AG09309 (cell line): ENCODE measurements at regions not wholly inside any gene's neighbourhood (a gene's known extent, or its start where the extent isn't known, plus 50 kb on each side); places are given as distances from the start of the nearest gene placed in this dataset.

Experiments
- DNase-seq: peaks from one replicate; pipeline ENCODE4 v3.0.0-alpha.2; 2010; ENCODE audit warnings: low read depth
- H3K4me3 ChIP-seq: 2 replicates; pipeline ENCODE4 v1.5.1; 2011; ENCODE audit warnings: mild to moderate bottlenecking, low read depth, low read length, moderate library complexity; ENCODE audit not compliant: control insufficient read depth
- CTCF ChIP-seq: IDR thresholded peaks from 2 replicates; pipeline ENCODE4 v1.5.1; 2011; ENCODE audit warnings: mild to moderate bottlenecking, low read depth, low read length, inconsistent platforms; ENCODE audit not compliant: insufficient read depth, control insufficient read depth; ENCODE audit errors: missing control alignments

- H3K4me3 ChIP-seq, result no peak overlapping the region
- no peak for TF ChIP-seq CTCF
- no peak for DNase-seq
Measured at GRCh38 chr9:105103776-105104175, 140.7 kb upstream of the SLC44A1 start.

GRCh38 chr9:105114318-105114717 lies 130.1 kb upstream of the SLC44A1 start:
- TF ChIP-seq CTCF, result no peak
- no peak overlapping the region for H3K4me3 ChIP-seq
- DNase-seq, result no peak

DNA sequence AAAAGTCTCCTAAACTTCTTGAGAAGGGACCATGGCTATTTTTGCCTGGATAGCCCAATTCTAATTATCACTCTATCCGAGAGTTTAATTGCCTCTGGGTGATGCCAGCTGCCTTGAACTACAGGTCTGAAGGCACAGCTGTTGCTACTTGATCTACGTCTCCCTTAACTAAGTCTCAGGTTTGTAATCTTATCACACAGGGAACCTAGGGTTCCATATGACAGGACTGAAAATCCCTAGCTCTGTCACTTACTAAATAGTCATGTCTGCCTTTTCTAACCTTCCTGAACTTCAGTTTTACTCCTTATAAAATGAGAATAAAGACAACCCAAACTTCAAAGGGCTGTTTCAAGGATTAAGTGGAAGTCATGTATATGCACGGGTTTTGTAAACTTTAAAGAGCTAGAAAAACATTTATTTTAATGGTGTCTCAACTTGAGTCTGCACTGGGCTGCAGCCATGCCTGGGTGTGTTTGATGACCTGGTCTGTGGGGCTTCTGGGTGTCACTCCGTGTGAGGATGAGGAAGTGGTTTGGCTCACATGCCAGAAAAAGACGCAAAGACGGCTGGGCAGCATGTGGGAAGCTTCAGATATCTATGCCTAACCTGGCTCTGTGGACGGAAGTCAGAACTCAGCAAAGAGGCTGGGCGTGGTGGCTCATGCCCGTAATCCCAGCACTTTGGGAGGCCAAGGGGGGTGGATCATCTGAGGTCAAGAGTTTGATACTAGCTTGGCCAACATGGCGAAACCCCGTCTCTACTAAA lies 129.3 kb upstream of the SLC44A1 start:
- no peak for DNase-seq

DNA sequence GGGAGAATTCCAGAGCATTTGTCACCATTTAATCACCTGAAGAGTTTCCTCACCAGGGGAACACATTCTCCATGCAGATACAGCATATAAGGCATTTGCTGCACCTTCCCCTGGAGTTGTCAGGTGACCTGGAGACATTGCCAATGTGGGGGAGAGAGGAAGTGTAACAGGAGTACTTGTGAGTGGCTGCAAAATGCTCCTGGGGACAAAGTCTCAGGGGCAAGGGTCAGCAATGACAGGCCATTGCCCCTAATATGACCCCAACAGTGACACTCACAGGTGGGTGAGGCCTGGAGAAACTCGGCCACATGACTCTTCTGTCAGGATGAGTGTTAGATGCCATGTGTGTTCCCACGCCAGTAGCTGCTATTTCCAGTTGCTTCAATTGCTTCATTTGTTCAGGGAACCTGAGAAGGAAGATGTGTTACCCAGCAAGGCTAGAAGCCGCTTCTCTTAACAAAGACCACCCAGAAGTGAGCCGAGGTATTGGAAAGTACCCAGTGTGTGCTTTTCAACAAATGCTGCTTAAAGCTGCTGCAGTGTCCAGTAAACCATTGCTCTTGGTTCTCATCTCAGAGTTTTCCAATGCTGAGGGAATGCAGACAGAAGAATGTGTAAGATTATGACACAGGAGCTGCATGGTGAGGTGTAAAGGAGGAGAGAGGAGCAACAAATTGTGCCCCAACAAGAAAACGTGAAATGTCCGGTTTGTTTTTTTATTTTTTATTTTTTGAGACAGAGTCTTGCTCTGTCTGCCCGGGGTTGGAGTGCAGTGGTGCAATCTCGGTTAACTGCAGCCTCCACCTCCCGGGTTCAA lies 128.2 kb upstream of the SLC44A1 start:
- TF ChIP-seq CTCF, result no peak
- no peak overlapping the region for H3K4me3 ChIP-seq
- DNase-seq, result no peak

More for the DNA sequence above, 129.3 kb upstream of the SLC44A1 start:
- H3K4me3 ChIP-seq, result no peak overlapping the region
- TF ChIP-seq CTCF, result no peak

- TF ChIP-seq CTCF, result no peak
- no peak for DNase-seq
- no peak overlapping the region for H3K4me3 ChIP-seq
Measured at GRCh38 chr9:105117234-105117633, 127.2 kb upstream of the SLC44A1 start.

DNA sequence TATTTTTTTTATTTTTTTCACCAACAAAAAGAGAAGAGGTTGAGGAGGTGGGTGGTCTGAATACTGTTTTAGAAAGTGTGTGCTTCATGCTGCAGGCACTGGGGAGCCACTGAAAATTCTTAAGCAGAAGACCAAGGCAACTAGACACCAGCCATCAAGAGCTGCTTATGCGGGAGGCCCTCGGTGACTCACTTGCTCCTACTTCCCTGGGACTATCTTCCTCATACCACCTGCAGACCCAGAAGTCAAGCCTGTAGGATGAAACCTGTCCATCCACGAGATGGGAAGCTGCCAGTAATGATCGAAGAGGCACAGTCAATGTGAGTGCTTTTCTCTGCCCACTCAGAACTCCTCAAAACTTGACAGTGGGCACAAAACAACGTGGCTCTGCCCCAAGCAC lies 125.8 kb upstream of the SLC44A1 start:
- no peak overlapping the region for H3K4me3 ChIP-seq
- DNase-seq, result no peak
- TF ChIP-seq CTCF, result no peak
